DND-41 (cell line): ENCODE measurements at regions not wholly inside any gene's neighbourhood (a gene's known extent, or its start where the extent isn't known, plus 50 kb on each side); places are given as distances from the start of the nearest gene placed in this dataset.
"Not testable (repeated sequence)": the region's sequence is repeated elsewhere in the genome, so short reads cannot be mapped to it uniquely, and the experiment has no call there.

Experiments used
- CTCF ChIP-seq: IDR thresholded peaks from 2 replicates; pipeline ENCODE4 v1.5.1; 2012; ENCODE audit warnings: borderline replicate concordance, low read length, moderate library complexity, mild to moderate bottlenecking; ENCODE audit not compliant: poor library complexity, severe bottlenecking; ENCODE audit errors: extremely low read depth
- EZH2 ChIP-seq: IDR thresholded peaks from 3 replicates; pipeline ENCODE4 v1.6.1; 2012; ENCODE audit warnings: borderline replicate concordance, low read depth, mild to moderate bottlenecking, moderate library complexity, low read length, inconsistent platforms; ENCODE audit not compliant: severe bottlenecking

- TF ChIP-seq CTCF, EZH2: not testable (repeated sequence)
Measured at GRCh38 chr9:135411605-135412004, 68.0 kb upstream of the PPP1R26 start.
